Natural killer cell (primary cell): ENCODE measurements at regions not wholly inside any gene's neighbourhood (a gene's known extent, or its start where the extent isn't known, plus 50 kb on each side); places are given as distances from the start of the nearest gene placed in this dataset.

Experiments used
- ATAC-seq, 3 donors: fragments of 150-1000 bp in 2 of 3; fragments of 200-7000 bp in 1 of 3; cut with Tn5 transposase; 1 replicate in 1 of 3; 2 replicates in 2 of 3; pipeline ENCODE4 v1.10.0; 2021; ENCODE audit warnings: mild to moderate bottlenecking in 2 of 3, moderate library complexity in 2 of 3
- DNase-seq, 2 donors: peaks; one replicate each; pipeline versions ENCODE4 v3.0.0 to v3.0.0-alpha.2; 2013 to 2021; ENCODE audit warnings: mixed read lengths in 1 of 2
- H3K27ac ChIP-seq: one replicate; pipeline ENCODE4 v1.5.1; 2013; ENCODE audit warnings: mild to moderate bottlenecking, low read length
- H3K27me3 ChIP-seq: one replicate; pipeline ENCODE4 v1.6.1; 2013; ENCODE audit warnings: low read length; ENCODE audit not compliant: control insufficient read depth, insufficient read depth
- H3K36me3 ChIP-seq: one replicate; pipeline ENCODE4 v1.6.1; 2013; ENCODE audit warnings: low read length; ENCODE audit not compliant: control insufficient read depth, insufficient read depth
- H3K4me1 ChIP-seq: one replicate; pipeline ENCODE4 v1.6.1; 2013; ENCODE audit warnings: low read length; ENCODE audit not compliant: control insufficient read depth, insufficient read depth
- H3K4me3 ChIP-seq: one replicate; pipeline ENCODE4 v1.5.1; 2013; ENCODE audit warnings: low read length
- H3K9me3 ChIP-seq: one replicate; pipeline ENCODE4 v1.6.1; 2013; ENCODE audit warnings: low read length; ENCODE audit not compliant: control insufficient read depth, insufficient read depth
- H3K27ac Mint-ChIP-seq, 2 donors: one replicate each; pipeline ENCODE4 v1.8.0; 2022; ENCODE audit warnings: mild to moderate bottlenecking in 2 of 2, mixed read lengths in 2 of 2, moderate library complexity in 1 of 2
- H3K27me3 Mint-ChIP-seq, 2 donors: one replicate each; pipeline ENCODE4 v1.8.0; 2022; ENCODE audit warnings: low read depth in 2 of 2, mixed read lengths in 2 of 2
- H3K36me3 Mint-ChIP-seq: one replicate; pipeline ENCODE4 v1.8.0; 2022; ENCODE audit warnings: mixed read lengths
- H3K4me1 Mint-ChIP-seq, 2 donors: one replicate each; pipeline ENCODE4 v1.8.0; 2022; ENCODE audit warnings: mixed read lengths in 2 of 2
- H3K4me3 Mint-ChIP-seq: one replicate; pipeline ENCODE4 v1.8.0; 2022; ENCODE audit warnings: mild to moderate bottlenecking, moderate library complexity, mixed read lengths
- H3K9me3 Mint-ChIP-seq, 2 donors: one replicate each; pipeline ENCODE4 v1.8.0; 2022; ENCODE audit warnings: mixed read lengths in 2 of 2
- CTCF ChIP-seq: fragments of 200-600 bp; IDR thresholded peaks from one replicate; pipeline ENCODE4 v1.8.0; 2022; ENCODE audit warnings: antibody characterized with exemption
- WGBS: methylation state at CpG from one replicate; pipeline ENCODE4 v1.1.7; 2013; ENCODE audit warnings: missing lambda C conversion rate; ENCODE audit not compliant: insufficient coverage; 5-methylcytosine and 5-hydroxymethylcytosine counted together
- intact Hi-C: fragments of 100-400 bp; cut with micrococcal nuclease; formaldehyde crosslinking; loops from one replicate; pipeline ENCODE4 v1.14.2; 2022

DNA sequence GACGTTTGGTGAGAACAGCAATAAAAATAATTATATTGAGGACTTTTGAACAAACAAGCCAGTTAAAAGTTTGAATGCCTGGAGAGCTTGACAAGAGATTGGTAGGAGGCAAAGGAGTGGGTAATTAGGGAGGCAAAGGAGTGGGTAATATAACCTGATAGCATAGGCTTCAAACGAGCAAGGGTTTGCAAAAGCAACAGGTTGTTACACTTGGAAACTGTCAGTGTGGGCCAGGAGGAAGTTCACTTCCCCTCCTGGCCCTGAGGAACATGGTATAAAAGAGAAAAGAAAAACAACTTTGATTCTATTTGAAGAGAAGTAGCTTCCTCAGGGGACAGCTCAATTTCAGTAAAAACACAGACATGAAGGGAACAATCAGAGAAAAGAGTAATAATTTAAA, 121.7 kb downstream of the CCER1 start:
- Mint-ChIP-seq H3K4me3 (no peak overlapping the region), H3K4me1 (no peaks in the 10 kb centered on the region), H3K27me3 (no peaks in the 10 kb centered on the region), H3K36me3 (no peaks in the 10 kb centered on the region), H3K9me3 (peaks cover 0 to 2% of the 10 kb centered on the region in 2 donors), H3K27ac (no peak overlapping the region)
- H3K4me1 ChIP-seq, result no peaks in the 10 kb centered on the region
- 30% methylated on average over 2 of the region's 2 CpGs for WGBS
- H3K9me3 ChIP-seq, result no peaks in the 10 kb centered on the region
- H3K27me3 ChIP-seq, result no peaks in the 10 kb centered on the region
- ATAC-seq (no peak), DNase-seq (no peak)
- no peak for TF ChIP-seq CTCF
- no peak overlapping the region for H3K4me3 ChIP-seq
- intact Hi-C loops, result no loop called here
- no peaks in the 10 kb centered on the region for H3K36me3 ChIP-seq
- H3K27ac ChIP-seq, result no peak overlapping the region

GRCh38 chr12:90832427-90832826, 122.5 kb downstream of the CCER1 start:
- no peak for ATAC-seq
- H3K27ac Mint-ChIP-seq, result no peak overlapping the region
- WGBS, result 89% methylated on average over 3 of the region's 3 CpGs
- DNase-seq, result no peak
- no peaks in the 10 kb centered on the region for H3K36me3 ChIP-seq
- H3K4me1 Mint-ChIP-seq, result no peaks in the 10 kb centered on the region
- H3K9me3 ChIP-seq, result no peaks in the 10 kb centered on the region
- no peaks in the 10 kb centered on the region for H3K36me3 Mint-ChIP-seq
- no peaks in the 10 kb centered on the region for H3K27me3 ChIP-seq
- H3K4me3 Mint-ChIP-seq, result no peak overlapping the region
- no peak overlapping the region for H3K27ac ChIP-seq
- H3K9me3 Mint-ChIP-seq, result peaks cover 0 to 2% of the 10 kb centered on the region in 2 donors
- H3K4me3 ChIP-seq, result no peak overlapping the region
- intact Hi-C loops, result no loop called here
- H3K4me1 ChIP-seq, result no peaks in the 10 kb centered on the region
- TF ChIP-seq CTCF, result no peak
- H3K27me3 Mint-ChIP-seq, result no peaks in the 10 kb centered on the region

- H3K9me3 Mint-ChIP-seq, result peaks cover 0 to 2% of the 10 kb centered on the region in 2 donors
- no peak for DNase-seq
- Histone ChIP-seq H3K36me3 (no peaks in the 10 kb centered on the region), H3K4me3 (no peak overlapping the region), H3K9me3 (no peaks in the 10 kb centered on the region), H3K27ac (no peak overlapping the region), H3K4me1 (no peaks in the 10 kb centered on the region), H3K27me3 (no peaks in the 10 kb centered on the region)
- H3K27me3 Mint-ChIP-seq, result no peaks in the 10 kb centered on the region
- intact Hi-C loops, result no loop called here
- H3K27ac Mint-ChIP-seq, result no peak overlapping the region
- no peak for ATAC-seq
- H3K4me3 Mint-ChIP-seq, result no peak overlapping the region
- no peaks in the 10 kb centered on the region for H3K4me1 Mint-ChIP-seq
- no peak for TF ChIP-seq CTCF
- 86% methylated on average over 1 of the region's 1 CpG for WGBS
- H3K36me3 Mint-ChIP-seq, result no peaks in the 10 kb centered on the region
These were observed 123.3 kb downstream of the CCER1 start for GRCh38 chr12:90831712-90832111.

DNA sequence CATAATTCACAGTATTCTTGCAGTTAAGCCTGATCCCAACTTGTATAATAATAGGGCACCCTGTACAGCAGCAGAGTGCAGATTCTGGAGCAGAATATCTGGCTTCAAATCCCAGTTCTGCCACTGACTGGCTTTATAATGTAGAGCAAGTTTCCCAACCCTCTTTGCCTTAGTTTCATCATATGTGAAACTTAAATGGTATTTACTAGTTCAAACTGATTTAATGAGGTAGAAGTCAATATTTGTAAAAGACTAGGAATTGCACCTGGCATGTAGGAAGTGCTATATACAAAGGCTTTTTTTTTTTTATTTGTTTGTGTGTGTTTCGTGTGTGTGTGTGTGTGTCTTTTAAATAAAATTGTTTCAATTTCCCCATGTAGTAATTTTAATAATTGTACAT, 125.9 kb downstream of the CCER1 start:
- H3K4me3 ChIP-seq, result no peak overlapping the region
- Mint-ChIP-seq H3K27ac (no peak overlapping the region), H3K9me3 (peaks cover 0 to 2% of the 10 kb centered on the region in 2 donors), H3K36me3 (peaks cover 7% of the 10 kb centered on the region), H3K27me3 (no peaks in the 10 kb centered on the region), H3K4me1 (no peaks in the 10 kb centered on the region), H3K4me3 (no peak overlapping the region)
- H3K27ac ChIP-seq, result no peak overlapping the region
- no peak for ATAC-seq
- intact Hi-C loops, result no loop called here
- DNase-seq, result no peak
- no peaks in the 10 kb centered on the region for H3K9me3 ChIP-seq
- WGBS, result no CpG with 5 or more reads among the region's 1 CpG
- no peak for TF ChIP-seq CTCF
- H3K27me3 ChIP-seq, result no peaks in the 10 kb centered on the region
- no peaks in the 10 kb centered on the region for H3K36me3 ChIP-seq
- no peaks in the 10 kb centered on the region for H3K4me1 ChIP-seq
